H1 (cell line): ENCODE measurements at regions not wholly inside any gene's neighbourhood (a gene's known extent, or its start where the extent isn't known, plus 50 kb on each side); places are given as distances from the start of the nearest gene placed in this dataset.
A peak's percentile ranks its signal among the peaks of the same experiment; 100 is the strongest.

Source experiments
- CTCF ChIA-PET: fragments of 300-600 bp; sonication (Branson Sonifier 250); formaldehyde crosslinking; loops from one replicate; lab custom pipeline; 2021; ENCODE audit not compliant: partially characterized antibody; lab: Charles Lee
- POLR2A ChIA-PET: fragments of 300-600 bp; sonication (Branson Sonifier 250); formaldehyde crosslinking; loops from one replicate; lab custom pipeline; 2021; ENCODE audit warnings: inconsistent platforms; ENCODE audit not compliant: partially characterized antibody; lab: Charles Lee
- DNase-seq, 2 experiments: peaks; one replicate each; pipeline versions ENCODE4 v3.0.0 to v3.0.0-alpha.2; 2010 to 2022; ENCODE audit warnings: low spot score in 2 of 2, low read depth in 1 of 2, mixed read lengths in 1 of 2
- FAIRE-seq: peaks from 2 replicates; lab custom pipeline; 2011; peaks lifted over from hg19 to GRCh38; lab: Jason Lieb, UNC
- H2AFZ ChIP-seq: 2 replicates; pipeline ENCODE4 v1.8.1; 2012; ENCODE audit warnings: low read length, inconsistent platforms
- H2AK5ac ChIP-seq: 2 replicates; pipeline ENCODE4 v1.6.1; 2013; ENCODE audit warnings: low read depth, low read length
- H2BK120ac ChIP-seq: replicated peaks from 2 replicates; pipeline ENCODE3; 2013; ENCODE audit warnings: low read depth, low read length, inconsistent platforms
- H2BK12ac ChIP-seq: 2 replicates; pipeline ENCODE4 v1.6.1; 2013; ENCODE audit warnings: low read depth, low read length
- H2BK15ac ChIP-seq: 2 replicates; pipeline ENCODE4 v1.6.1; 2013; ENCODE audit warnings: low read length
- H2BK20ac ChIP-seq: 2 replicates; pipeline ENCODE4 v1.6.1; 2013; ENCODE audit warnings: low read length
- H2BK5ac ChIP-seq: 2 replicates; pipeline ENCODE4 v1.6.1; 2013; ENCODE audit warnings: low read depth, low read length
- H3K14ac ChIP-seq: 2 replicates; pipeline ENCODE4 v1.6.1; 2013; ENCODE audit warnings: inconsistent platforms; ENCODE audit not compliant: insufficient read length
- H3K18ac ChIP-seq: 2 replicates; pipeline ENCODE4 v1.6.1; 2013; ENCODE audit warnings: low read length; ENCODE audit errors: extremely low read depth
- H3K23ac ChIP-seq: 2 replicates; pipeline ENCODE4 v1.6.1; 2013; ENCODE audit warnings: inconsistent platforms; ENCODE audit not compliant: insufficient read length
- H3K23me2 ChIP-seq: 2 replicates; pipeline ENCODE4 v1.6.1; 2013; ENCODE audit warnings: low read depth, low read length
- H3K27ac ChIP-seq: 2 replicates; pipeline ENCODE4 v1.6.1; 2011; ENCODE audit warnings: low read depth, low read length, inconsistent platforms
- H3K27me3 ChIP-seq, 4 experiments: replicated peaks in 1 of 4; 1 replicate in 1 of 4; 2 replicates in 3 of 4; pipeline versions ENCODE4 v1.6.1 to v1.8.1; 2011 to 2013; ENCODE audit warnings: low read length in 3 of 4, mild to moderate bottlenecking in 3 of 4, inconsistent platforms in 2 of 4, mixed read lengths in 2 of 4, moderate library complexity in 1 of 4; ENCODE audit not compliant: control insufficient read depth in 3 of 4, insufficient read depth in 3 of 4; ENCODE audit errors: extremely low read depth in 1 of 4
- H3K36me3 ChIP-seq, 4 experiments: 2 replicates each; pipeline versions ENCODE4 v1.6.1 to v1.8.1; 2011 to 2013; ENCODE audit warnings: mild to moderate bottlenecking in 4 of 4, low read length in 3 of 4, moderate library complexity in 2 of 4, control low read depth in 1 of 4, inconsistent platforms in 1 of 4; ENCODE audit not compliant: insufficient read depth in 4 of 4, control insufficient read depth in 2 of 4
- H3K4ac ChIP-seq: replicated peaks from 2 replicates; pipeline ENCODE3; 2013; ENCODE audit warnings: low read length, low read depth, mixed read lengths, inconsistent platforms; ENCODE audit not compliant: insufficient read length
- H3K4me1 ChIP-seq, 4 experiments: replicated peaks in 1 of 4; 1 replicate in 1 of 4; 2 replicates in 3 of 4; pipeline versions ENCODE4 v1.6.1 to v1.8.1; 2011 to 2013; ENCODE audit warnings: low read length in 3 of 4, inconsistent platforms in 2 of 4, mixed read lengths in 1 of 4; ENCODE audit not compliant: insufficient read depth in 4 of 4, control insufficient read depth in 3 of 4
- H3K4me2 ChIP-seq, 2 experiments: 2 replicates each; pipeline versions ENCODE4 v1.6.1 to v1.8.1; 2011 to 2013; ENCODE audit warnings: low read depth in 2 of 2, low read length in 2 of 2, control low read depth in 1 of 2, inconsistent platforms in 1 of 2, mild to moderate bottlenecking in 1 of 2; ENCODE audit not compliant: insufficient read depth in 1 of 2
- H3K4me3 ChIP-seq, 4 experiments: fragments of 200-600, 300-600 bp in 1 of 4; sonication (generic), shearing (Covaris generic), sonication (Bioruptor Twin) in 1 of 4; 2 replicates each; pipeline versions ENCODE4 v1.5.1 to v1.8.1; 2011 to 2016; ENCODE audit warnings: low read length in 4 of 4, low read depth in 3 of 4, control low read depth in 2 of 4, inconsistent platforms in 2 of 4, mild to moderate bottlenecking in 2 of 4, mixed read lengths in 1 of 4, moderate library complexity in 1 of 4; ENCODE audit not compliant: insufficient read depth in 2 of 4; ENCODE audit errors: extremely low read depth in 1 of 4
- H3K56ac ChIP-seq: replicated peaks from 2 replicates; pipeline ENCODE3; 2013; ENCODE audit warnings: low read depth, mild to moderate bottlenecking, mixed read lengths, low read length, inconsistent platforms; ENCODE audit not compliant: insufficient read length
- H3K79me1 ChIP-seq: 2 replicates; pipeline ENCODE4 v1.6.1; 2013; ENCODE audit warnings: low read depth, low read length, control low read depth
- H3K79me2 ChIP-seq, 2 experiments: 2 replicates each; pipeline versions ENCODE4 v1.6.1 to v1.8.1; 2012 to 2013; ENCODE audit warnings: low read length in 2 of 2, mild to moderate bottlenecking in 2 of 2, inconsistent platforms in 1 of 2; ENCODE audit not compliant: insufficient read depth in 2 of 2, control insufficient read depth in 1 of 2
- H3K9ac ChIP-seq, 4 experiments: replicated peaks in 1 of 4; 1 replicate in 1 of 4; 2 replicates in 3 of 4; pipeline versions ENCODE4 v1.6.1 to v1.8.1; 2011 to 2013; ENCODE audit warnings: low read depth in 3 of 4, low read length in 3 of 4, control low read depth in 2 of 4, mild to moderate bottlenecking in 2 of 4, moderate library complexity in 2 of 4, inconsistent platforms in 1 of 4; ENCODE audit errors: extremely low read depth in 1 of 4
- H3K9me3 ChIP-seq, 2 experiments: 2 replicates each; pipeline versions ENCODE4 v1.6.1 to v1.8.1; 2012 to 2013; ENCODE audit warnings: mild to moderate bottlenecking in 2 of 2, moderate library complexity in 2 of 2, control low read depth in 1 of 2, inconsistent platforms in 1 of 2, low read depth in 1 of 2, low read length in 1 of 2, mixed read lengths in 1 of 2; ENCODE audit not compliant: insufficient read depth in 2 of 2
- H4K20me1 ChIP-seq, 2 experiments: replicated peaks in 1 of 2; 2 replicates each; pipeline versions ENCODE3 to v1.8.1; 2011 to 2013; ENCODE audit warnings: inconsistent platforms in 2 of 2, low read length in 2 of 2, mild to moderate bottlenecking in 1 of 2; ENCODE audit not compliant: insufficient read depth in 2 of 2, control insufficient read depth in 1 of 2
- H4K5ac ChIP-seq: 2 replicates; pipeline ENCODE4 v1.6.1; 2013; ENCODE audit warnings: low read length, low read depth, mixed read lengths, inconsistent platforms; ENCODE audit not compliant: insufficient read length
- H4K8ac ChIP-seq: 2 replicates; pipeline ENCODE4 v1.8.0; 2013; ENCODE audit warnings: mild to moderate bottlenecking, moderate library complexity, low read length, inconsistent platforms; ENCODE audit not compliant: insufficient read depth; ENCODE audit errors: extremely low read depth
- H4K91ac ChIP-seq: replicated peaks from 2 replicates; pipeline ENCODE3; 2013; ENCODE audit warnings: low read length, mixed read lengths, inconsistent platforms; ENCODE audit not compliant: insufficient read length
- SAP30 ChIP-seq: fragments of 300-600 bp; sonication (generic); IDR thresholded peaks from 2 replicates; pipeline ENCODE4 v1.7.1; 2012; ENCODE audit warnings: low read length, moderate library complexity, mild to moderate bottlenecking, inconsistent platforms; ENCODE audit not compliant: insufficient read depth, insufficient replicate concordance
- TAF7 ChIP-seq: optimal IDR thresholded peaks from 2 replicates; pipeline ENCODE3; 2011; ENCODE audit warnings: low read depth, mild to moderate bottlenecking, inconsistent platforms, low read length, moderate library complexity, borderline replicate concordance
- WGBS, 2 experiments: shearing (Covaris generic) in 1 of 2; methylation state at CpG; one replicate each; pipeline versions ENCODE4 v1.1.6 to v1.1.7; 2013 to 2015; ENCODE audit warnings: low lambda C conversion rate in 2 of 2, mixed read lengths in 2 of 2, inconsistent platforms in 1 of 2, low coverage in 1 of 2, missing lambda C conversion rate in 1 of 2; ENCODE audit not compliant: insufficient replicate concordance in 2 of 2, insufficient coverage in 1 of 2, insufficient read length in 1 of 2; ENCODE audit errors: extremely low coverage in 1 of 2, missing lambda C conversion rate in 1 of 2; 5-methylcytosine and 5-hydroxymethylcytosine counted together

DNA sequence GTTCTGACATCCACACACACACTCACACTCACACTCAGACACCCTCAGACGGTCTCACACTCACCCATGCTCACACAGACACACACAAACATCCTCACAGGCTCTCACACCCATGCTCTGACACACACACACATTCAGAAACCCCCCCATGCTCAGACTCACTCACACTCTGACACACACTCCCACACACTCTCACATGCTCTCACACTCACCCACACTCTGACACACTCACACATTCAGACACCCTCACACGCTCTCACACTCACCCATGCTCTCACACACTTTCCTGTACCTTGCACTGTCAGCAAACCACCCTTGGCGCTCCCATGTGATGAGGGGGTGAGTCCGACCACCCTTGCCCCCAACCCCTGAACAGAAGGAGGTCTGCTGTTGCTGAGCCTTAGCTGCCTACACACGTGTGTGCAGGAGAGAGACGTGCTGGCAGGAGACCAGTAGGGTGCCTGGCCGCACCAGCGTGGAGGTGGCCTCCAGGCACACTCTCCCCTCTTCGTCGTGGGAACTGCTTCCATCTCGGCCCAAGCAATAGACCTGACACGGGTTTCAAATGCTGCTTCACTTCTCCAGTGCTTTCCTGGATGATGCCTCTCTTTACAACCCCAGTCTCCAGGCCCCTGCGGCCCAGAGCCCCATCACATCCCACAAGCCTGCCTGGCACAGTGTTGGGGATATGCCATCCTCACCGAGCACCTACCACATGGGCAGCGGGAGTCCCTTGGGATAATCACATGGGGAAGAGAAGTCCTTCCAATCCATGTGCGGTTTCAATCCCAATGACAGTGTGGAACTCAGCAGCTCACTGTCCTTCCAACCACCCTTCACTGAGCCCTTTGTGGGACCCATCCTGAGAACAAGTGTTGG, 267.8 kb upstream of the FOXF1 start:
- Histone ChIP-seq H4K8ac (no peak overlapping the region), H2BK15ac (peak overlapping the region; percentile 98; the same call in 1 of the 2 replicates), H3K79me1 (no peaks in the 10 kb centered on the region), H3K23me2 (peaks cover 6% of the 10 kb centered on the region; the same call in 1 of the 2 replicates), H3K9me3 (peaks cover 6% of the 10 kb centered on the region in 2 experiments; a peak in 2 of 4 replicates), H4K91ac (peak overlapping the region; percentile 29), H2AK5ac (peak overlapping the region; percentile 93), H3K9ac (no peak overlapping the region), H2BK5ac (peak overlapping the region; percentile 44; the same call in 1 of the 2 replicates), H3K4me3 (no peak overlapping the region), H3K27me3 (peaks cover 0 to 2% (median 0%) of the 10 kb centered on the region in 4 experiments; a peak in 1 of 7 replicates), H2BK120ac (no peak overlapping the region), H3K56ac (no peak overlapping the region), H3K36me3 (no peaks in the 10 kb centered on the region), H3K18ac (peak overlapping the region; percentile 6; the same call in 1 of the 2 replicates), H3K4me2 (no peak overlapping the region), H3K14ac (no peak overlapping the region), H3K4me1 (peaks cover 0 to 15% (median 6%) of the 10 kb centered on the region in 4 experiments; a peak in 6 of 7 replicates), H3K79me2 (no peaks in the 10 kb centered on the region), H2BK20ac (peak overlapping the region; percentile 80; the same call in 1 of the 2 replicates), H2AFZ (no peak overlapping the region), H3K23ac (no peak overlapping the region), H3K4ac (peak overlapping the region; percentile 87), H3K27ac (no peak overlapping the region), H2BK12ac (peak overlapping the region; percentile 94), H4K5ac (no peak overlapping the region), H4K20me1 (peaks cover 0 to 3% of the 10 kb centered on the region in 2 experiments)
- TF ChIP-seq SAP30 (no peak), TAF7 (no peak)
- peak in 1 of 2 experiments; percentile 40 for DNase-seq
- FAIRE-seq = no peak
- WGBS, 2 experiments = 86% methylated on average over 12 of the region's 16 CpGs; no CpG with 5 or more reads in 1 of the 2 experiments
- CTCF ChIA-PET = interaction anchor here (0.9 to 4.7 kb wide), 4 partner anchors 10 to 276 kb away, joined by 3 to 31 read pairs (median 8); no protein-coding TSS in a partner anchor
- POLR2A ChIA-PET = no interaction called here
